GM12872 (cell line): ENCODE measurements at regions not wholly inside any gene's neighbourhood (a gene's known extent, or its start where the extent isn't known, plus 50 kb on each side); places are given as distances from the start of the nearest gene placed in this dataset.

Source experiments
- CTCF ChIP-seq: IDR thresholded peaks from 3 replicates; pipeline ENCODE4 v1.5.1; 2011; ENCODE audit warnings: low read depth, mild to moderate bottlenecking, low read length, moderate library complexity; ENCODE audit not compliant: insufficient read depth

- TF ChIP-seq CTCF = no peak
Observed at GRCh38 chr2:20130160-20130560, 78.7 kb upstream of the LAPTM4A start.

- no peak for TF ChIP-seq CTCF
Observed at GRCh38 chr2:20129331-20130159, 78.1 kb upstream of the LAPTM4A start.

- no peak for TF ChIP-seq CTCF
Observed at GRCh38 chr2:20128506-20129330, 77.3 kb upstream of the LAPTM4A start.

GRCh38 chr2:20126469-20126868 is 75.0 kb upstream of the LAPTM4A start:
- no peak for TF ChIP-seq CTCF

- TF ChIP-seq CTCF = no peak
Observed at GRCh38 chr2:20126040-20126439, 74.6 kb upstream of the LAPTM4A start.

GRCh38 chr2:20125616-20126015 is 74.2 kb upstream of the LAPTM4A start:
- TF ChIP-seq CTCF = no peak

GRCh38 chr2:20125164-20125563 is 73.7 kb upstream of the LAPTM4A start:
- no peak for TF ChIP-seq CTCF
